DOHH2 (cell line): ENCODE measurements at regions not wholly inside any gene's neighbourhood (a gene's known extent, or its start where the extent isn't known, plus 50 kb on each side); places are given as distances from the start of the nearest gene placed in this dataset.

Source experiments
- EZH2phosphoT487 ChIP-seq: fragments of 200-600 bp; sonication (generic); IDR thresholded peaks from 2 replicates; pipeline ENCODE4 v1.6.1; 2017; ENCODE audit warnings: borderline replicate concordance, mild to moderate bottlenecking, antibody characterized with exemption, low read length, moderate library complexity, mixed read lengths
- TF ChIP-seq, protein P1 (sequence below): fragments of 200-600 bp; sonication (generic); IDR thresholded peaks from one replicate; pipeline ENCODE4 v1.5.1; 2014; ENCODE audit warnings: antibody characterized with exemption, mild to moderate bottlenecking, low read depth, low read length; ENCODE audit not compliant: poor library complexity, severe bottlenecking

- TF ChIP-seq, protein P1, sequence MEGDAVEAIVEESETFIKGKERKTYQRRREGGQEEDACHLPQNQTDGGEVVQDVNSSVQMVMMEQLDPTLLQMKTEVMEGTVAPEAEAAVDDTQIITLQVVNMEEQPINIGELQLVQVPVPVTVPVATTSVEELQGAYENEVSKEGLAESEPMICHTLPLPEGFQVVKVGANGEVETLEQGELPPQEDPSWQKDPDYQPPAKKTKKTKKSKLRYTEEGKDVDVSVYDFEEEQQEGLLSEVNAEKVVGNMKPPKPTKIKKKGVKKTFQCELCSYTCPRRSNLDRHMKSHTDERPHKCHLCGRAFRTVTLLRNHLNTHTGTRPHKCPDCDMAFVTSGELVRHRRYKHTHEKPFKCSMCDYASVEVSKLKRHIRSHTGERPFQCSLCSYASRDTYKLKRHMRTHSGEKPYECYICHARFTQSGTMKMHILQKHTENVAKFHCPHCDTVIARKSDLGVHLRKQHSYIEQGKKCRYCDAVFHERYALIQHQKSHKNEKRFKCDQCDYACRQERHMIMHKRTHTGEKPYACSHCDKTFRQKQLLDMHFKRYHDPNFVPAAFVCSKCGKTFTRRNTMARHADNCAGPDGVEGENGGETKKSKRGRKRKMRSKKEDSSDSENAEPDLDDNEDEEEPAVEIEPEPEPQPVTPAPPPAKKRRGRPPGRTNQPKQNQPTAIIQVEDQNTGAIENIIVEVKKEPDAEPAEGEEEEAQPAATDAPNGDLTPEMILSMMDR, result no peak
- no peak for TF ChIP-seq EZH2phosphoT487
Observed at GRCh38 chr2:199092419-199092818, 365.3 kb downstream of the SATB2 start.
